GM18868 (cell line): ENCODE measurements at regions not wholly inside any gene's neighbourhood (a gene's known extent, or its start where the extent isn't known, plus 50 kb on each side); places are given as distances from the start of the nearest gene placed in this dataset.

Experiments used
- ATAC-seq: cut with Tn5 transposase; IDR thresholded peaks from one replicate; pipeline ENCODE4 v1.9.1; 2021; ENCODE audit warnings: mild to moderate bottlenecking, moderate library complexity; ENCODE audit not compliant: unreplicated experiment

DNA sequence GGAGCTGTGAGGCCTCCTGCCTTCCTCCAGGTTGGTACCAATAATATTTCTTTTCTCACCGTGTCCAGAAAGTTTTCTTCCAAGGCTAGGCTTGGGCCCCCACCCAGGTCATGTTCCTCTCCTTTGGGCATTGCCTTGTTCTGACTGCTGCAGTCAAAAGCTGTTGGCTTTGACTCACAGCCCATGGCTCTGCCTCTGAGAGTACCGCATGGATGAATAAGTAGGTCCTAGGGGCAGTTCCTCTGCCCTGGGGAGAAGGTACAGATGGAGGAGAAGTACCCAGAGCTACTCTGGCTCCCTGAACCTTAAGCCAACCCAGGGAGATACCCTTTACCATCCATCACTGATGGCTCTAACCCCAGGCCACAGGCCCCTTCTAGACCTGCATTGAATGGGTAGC is 115.0 kb downstream of the NAV1 start:
- ATAC-seq: no peak

DNA sequence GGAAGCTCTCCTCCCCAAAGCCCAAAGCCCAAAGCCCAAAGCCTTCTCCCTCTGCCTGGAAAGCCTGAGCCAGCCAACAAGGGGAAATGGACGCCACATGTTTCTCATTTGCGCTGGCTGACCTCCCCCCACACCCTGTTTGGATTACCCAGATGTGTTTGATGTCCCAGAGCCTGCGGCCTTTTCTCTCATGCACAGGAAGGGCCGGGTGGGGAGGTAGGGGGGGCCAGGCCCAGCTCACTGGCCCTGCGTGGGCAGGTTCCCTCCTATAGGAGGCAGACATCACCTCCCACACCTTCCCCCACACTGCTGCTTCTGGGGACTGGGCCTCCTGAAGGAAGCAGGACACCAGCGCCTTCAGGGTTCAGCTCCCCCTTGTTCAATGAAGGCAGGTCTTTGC is 116.3 kb downstream of the NAV1 start:
- no peak for ATAC-seq

DNA sequence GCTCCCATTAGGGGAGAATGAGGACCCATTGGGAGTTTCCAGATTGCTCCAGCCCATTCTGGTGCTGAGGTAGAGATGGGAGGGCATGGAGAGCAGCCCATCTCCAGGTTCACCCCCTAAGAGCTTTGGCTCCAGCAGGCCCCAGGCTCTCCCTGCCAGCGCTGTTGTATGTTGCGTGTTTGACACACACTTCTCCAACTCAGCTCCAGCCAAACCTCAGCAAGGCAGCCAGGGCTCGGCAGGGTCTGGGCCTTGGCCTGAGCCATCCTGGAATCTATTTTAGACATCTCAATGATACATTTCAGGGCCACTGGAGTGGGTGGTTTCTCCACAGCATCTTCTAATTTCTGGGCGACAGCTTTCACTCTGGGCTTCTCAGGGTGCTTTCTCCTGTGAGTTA is 117.0 kb downstream of the NAV1 start:
- no peak for ATAC-seq

DNA sequence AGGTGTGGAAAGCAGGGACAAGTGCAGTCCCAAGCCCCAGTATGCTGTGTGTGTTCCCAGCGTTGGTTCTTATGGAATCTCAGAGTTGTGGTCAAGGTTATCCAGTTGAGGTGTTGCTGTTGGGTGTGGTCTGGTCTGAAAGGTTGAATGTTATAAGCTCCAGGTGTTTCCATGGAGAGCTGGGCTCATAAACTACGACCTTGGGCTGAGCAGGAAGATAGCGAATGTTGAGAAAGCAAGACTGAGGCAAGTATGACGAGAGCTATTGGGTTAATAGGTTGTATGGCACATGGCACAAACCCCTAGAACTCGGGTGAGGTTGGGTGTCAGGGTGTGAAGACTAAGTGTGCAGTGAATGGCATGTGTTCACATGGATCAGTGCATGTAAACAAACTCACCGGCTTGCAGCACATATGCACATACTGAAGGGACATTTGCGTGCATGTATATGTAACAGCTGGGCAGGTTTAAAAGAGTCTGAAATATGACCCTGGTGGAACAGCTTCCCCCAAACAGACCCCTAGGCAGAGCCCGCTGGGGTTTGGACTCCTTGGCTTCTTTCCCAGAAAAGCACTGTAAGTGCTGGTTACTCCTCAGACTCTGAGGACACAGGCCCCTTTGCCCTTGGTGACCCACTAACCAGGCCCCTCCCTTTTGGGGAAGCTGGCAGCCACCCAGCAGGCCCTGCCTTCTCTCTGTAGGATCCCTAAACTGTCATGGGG is 117.5 kb downstream of the NAV1 start:
- ATAC-seq: no peak

DNA sequence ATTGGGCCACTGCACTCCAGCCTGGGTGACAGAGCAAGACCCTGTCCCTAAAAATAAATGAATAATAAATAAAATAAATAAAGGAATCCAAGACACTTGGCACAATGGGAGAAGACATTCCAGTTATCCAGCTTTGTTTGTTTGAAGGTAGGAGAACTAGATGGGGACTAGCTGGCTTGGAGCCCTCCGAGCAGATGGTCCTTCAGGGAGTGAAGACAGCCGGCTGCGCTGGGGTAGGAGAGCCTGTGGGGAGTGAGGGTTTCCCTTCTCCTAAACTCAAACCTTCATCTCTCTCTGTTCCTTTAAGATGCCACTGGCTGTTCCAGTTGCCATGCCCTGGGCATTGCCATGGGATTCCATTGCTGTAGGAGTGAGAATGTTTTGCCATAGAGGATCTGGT is 120.6 kb downstream of the NAV1 start:
- ATAC-seq: no peak

DNA sequence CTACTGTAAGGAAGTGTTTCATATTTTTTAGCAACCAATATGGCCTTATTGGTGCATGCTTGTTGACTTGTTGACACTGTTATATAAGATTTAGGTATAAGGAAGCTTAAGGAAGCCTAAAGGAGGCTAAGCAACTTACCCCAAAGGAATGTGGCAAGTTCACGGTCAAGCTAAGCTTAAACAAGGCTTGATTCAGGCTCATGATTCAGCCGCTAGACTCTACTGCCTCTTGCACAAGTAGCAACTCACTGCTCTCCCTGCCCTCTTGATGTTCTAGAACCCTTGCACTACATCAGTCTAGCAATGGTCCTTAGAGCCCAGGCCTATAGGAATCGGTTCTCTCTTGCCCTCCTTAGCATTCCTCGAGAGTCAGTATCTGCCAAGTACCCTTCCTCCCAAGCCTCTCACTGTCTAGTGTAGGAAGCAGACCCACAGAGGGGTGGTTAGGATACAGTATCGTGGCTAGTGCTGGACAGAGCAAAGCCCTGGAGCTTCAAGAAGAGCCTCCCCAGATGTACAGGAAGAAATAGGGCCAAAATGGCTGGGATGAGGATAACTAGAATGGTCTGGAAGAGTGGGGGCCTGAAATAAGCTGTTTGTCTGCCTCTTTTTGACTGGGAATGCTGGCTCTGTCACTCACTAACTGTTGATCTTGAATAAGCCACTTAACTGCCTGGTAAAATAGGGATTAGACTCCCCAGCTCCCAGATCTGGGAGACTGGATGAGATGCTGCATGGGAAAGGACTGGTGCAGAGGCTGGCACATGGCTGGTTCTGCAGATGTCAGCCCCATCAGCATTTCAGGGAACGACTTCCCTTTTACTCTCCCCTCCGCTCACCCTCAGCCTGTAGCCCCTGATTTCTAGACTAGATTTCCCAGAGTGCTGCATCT is 122.2 kb downstream of the NAV1 start:
- no peak for ATAC-seq

DNA sequence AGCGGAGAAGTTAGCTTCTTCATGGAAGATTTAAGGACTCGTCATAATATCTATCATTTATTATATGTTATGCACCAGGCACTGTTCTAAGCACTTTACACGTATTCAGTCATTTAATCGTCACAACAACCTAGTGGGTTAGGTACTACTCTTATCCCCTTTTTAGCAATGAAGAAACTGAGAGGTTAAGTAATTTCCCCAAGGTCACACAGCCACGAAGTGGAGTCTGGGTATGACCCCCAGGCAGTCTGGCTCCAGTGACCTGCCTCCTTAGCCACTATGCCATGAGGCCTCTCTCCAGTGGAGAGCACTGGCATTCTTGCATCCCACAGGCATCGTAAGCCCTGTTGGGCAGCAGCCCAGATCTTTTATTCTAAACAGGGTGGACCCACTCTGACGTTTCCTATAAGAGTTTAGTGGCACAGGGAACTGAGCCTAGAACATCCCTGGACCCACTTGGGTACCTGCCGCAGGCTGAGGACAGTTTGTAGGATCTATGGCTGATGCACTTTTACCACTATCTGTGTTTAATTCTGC is 123.0 kb downstream of the NAV1 start:
- ATAC-seq: no peak

DNA sequence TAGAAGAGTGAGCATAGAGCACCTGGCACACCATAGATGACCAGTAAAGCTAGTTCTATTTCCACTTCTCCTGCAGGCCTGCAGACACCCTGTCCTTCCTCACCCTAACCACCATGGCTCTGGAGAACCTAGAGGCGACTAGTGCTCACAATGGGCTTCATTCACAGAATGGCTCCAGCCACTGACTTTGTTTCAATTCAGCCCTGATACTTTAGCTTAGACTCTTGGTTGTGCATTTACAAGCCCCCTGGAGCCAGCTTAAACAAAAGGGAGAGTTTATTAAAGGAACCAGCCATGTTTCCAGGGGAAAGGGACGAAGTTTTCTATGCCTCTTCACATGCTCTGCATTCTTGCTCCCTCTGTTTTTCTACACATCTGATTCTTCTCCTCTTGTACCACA is 123.7 kb downstream of the NAV1 start:
- ATAC-seq: no peak

DNA sequence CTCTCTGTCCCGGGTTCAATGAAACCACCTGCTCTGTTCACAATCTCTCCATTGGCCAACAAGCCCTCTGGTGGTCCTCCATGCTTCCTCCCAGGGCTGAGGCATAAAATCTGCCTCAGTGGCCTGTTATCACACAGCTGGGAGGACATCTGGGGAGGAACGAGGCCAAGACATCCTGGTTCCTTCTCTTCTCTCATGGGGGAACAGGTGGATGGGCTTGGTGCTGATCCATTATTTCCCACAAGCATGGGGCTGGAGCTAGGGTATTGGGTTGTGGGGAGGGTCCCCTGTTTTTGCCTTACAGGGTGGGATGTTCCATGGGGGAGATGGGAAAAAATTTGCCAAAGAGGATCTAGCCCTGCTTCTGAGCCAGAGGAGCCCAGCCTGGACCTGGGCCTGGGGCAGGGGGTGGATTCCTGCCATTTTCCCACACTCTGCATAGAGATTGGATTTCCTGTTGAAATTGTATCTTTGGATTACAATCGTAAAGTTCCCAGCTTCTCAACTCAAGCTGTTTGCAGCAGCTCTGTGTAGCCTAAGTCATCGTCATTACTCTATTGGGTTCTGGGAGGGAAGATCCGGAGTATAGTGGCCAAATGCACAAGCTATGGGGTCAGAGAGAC is 124.7 kb downstream of the NAV1 start:
- no peak for ATAC-seq

DNA sequence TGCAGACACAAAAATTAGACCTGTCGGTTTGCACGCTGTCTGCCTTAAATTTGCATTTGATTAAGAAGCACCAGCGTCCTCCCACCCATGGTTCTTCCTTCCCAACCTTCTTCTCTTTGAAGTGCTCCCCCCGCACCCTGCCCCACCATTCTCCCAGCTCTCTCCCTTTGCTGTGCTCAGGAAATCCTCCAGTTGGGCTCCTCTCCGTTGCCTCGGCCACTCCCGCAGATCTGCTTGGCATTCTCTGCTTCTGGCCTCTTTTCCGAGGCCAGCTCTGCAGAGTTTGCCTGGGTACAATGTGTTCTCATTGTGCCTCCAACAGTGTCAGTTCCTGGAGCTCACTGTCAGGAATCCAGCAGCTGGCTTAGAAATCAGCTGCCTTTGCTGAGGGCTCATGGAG is 126.1 kb downstream of the NAV1 start:
- ATAC-seq: no peak

DNA sequence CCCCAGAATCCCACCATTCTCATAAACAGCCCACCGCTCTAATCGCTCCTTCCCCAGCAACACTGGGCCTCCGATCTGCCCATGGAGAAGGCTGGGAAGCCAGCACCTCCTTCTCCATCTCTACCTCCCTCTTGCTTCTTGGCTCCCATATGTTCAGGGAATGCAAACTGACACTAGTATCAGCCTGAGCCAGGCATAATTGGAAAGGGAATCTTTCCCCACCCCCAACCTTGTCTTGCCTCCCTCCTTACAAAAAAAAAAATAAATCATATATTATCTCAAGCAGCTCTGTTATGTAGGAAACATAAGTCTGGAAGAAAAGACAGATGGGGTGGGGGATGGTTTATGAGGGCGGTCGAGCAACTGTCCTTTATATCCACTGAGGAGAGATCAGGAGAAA is 127.2 kb downstream of the NAV1 start:
- no peak for ATAC-seq

DNA sequence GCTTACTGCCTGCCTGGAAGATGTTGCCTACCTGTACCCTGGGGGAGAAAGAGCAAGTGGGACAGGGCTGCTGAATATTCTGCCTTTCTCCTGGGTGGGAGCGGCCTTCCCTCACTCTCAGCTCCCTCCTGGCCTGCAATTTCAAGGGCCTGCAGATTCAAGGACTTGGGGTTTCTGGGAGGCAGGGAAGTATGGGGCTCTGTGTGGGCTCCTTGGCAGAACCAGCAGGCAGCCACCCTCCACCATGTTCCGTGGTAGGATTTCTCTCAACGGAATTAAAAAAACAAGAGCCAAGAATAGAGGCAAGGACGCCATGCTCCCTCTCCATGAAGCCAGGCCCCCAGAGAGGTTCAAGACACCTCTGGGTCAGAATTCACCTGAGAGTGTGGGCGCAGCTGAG is 127.7 kb downstream of the NAV1 start:
- ATAC-seq: no peak

DNA sequence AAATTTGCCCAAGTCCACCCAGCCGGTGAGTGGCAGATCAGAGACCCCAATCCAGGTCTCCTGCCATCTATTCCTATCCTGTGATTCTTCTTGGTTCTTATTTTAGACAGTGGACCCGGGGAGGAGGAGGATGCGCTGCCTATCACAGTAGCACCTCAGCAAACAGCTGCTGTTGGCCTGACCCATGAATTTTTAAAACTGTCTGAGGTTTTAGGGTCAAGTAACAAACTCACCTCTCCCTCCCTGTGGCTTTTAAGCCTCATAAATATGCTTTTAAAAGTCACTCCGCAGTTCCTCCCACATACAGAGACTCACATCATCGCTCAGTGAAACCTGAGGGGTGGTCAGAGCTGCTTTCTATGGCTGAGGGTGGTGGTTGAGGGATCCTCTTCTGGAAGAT is 128.6 kb downstream of the NAV1 start:
- ATAC-seq: no peak

DNA sequence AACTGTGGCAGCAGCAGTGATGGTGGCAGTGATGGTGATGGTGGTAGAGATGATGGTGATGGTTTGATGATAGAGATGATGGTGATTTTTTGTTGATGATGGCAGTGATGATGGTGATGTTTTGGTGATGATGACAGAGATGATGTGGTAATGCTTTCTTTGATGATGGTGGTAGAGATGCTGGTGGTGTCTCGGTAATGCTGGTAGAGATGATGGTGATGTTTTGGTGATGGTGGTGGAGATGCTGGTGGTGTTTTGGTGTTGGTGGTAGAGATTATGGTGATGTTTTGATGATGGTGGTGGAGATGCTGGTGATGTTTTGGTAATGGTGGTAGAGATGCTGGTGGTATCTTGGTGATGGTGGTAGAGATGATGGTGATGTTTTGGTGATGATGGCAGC is 131.6 kb downstream of the NAV1 start:
- ATAC-seq: no peak

DNA sequence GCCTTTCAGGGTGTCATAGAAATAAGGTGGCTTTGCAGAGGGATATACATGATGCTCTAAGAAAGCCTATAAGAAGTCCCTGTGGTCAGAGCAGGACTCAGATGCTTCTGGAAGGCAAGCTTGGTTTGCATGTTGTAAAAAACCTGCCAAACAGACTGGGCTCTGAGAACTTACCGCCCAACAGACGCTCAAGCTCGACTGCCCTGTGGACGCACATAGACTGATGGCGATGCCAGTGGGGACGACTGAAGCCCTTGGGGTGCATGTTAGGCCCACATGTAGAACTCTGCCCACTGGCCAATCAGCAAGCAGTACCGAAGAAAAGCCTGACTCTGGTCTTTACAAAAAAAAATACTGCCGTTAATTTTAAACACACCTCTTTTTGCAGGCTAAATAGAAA is 133.8 kb downstream of the NAV1 start:
- no peak for ATAC-seq

DNA sequence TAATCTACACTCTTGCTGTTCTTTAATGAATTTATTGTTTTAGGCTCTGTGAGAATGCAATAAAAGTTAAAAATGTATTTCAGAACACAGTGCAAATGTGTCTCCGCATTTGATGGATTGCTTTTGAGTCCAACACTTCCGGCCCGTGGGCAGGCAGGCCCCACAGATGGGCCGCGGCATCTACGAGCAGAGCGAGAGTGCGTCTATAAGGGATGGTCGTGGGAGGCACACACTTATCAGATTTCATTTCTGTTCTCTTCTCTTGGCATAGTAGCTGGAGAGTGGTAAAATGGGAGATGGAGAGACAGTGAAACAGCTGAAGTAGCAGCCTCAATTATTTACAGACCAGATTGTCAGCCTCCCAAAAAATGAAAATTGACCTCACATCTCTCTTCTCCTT is 134.2 kb downstream of the NAV1 start:
- ATAC-seq: no peak

DNA sequence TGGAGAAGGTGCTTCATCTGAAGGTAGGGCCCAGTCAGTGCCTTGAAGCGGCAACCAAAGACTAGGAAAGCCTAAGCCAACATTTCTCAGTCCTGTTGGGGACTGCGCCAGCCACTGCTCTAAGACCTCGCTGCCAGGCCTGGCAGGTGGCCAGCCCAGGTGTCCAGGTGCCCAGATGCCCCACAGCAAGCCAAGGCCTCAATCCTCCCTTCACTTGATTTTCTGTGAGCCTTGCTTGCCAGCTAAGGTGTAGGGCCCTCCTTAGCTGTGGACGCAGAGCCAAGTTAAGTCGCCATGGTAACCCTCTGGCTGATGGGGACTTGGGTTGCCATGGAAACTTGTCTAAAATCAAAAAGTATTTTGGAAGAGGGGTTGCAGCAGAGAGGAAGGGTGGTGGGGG is 135.0 kb downstream of the NAV1 start:
- no peak for ATAC-seq

DNA sequence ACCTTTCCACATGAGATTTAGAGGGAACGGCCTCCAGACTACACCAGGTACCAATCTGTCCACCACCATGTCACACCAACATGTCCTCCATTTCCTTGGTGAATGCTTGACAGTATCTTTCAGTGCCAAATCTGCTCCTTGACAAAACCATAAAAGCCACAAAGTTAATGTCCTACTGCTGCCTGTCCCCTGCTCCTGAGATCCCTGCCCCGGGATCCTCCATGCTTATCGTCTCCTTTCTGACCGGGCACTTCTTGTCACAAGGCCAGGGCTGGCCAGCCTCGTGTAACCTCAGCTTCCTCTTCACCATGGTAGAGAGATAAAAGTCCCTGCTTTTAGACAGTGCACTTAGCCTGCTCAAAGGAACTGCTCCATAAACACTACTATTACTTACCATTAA is 136.2 kb downstream of the NAV1 start:
- ATAC-seq: no peak

DNA sequence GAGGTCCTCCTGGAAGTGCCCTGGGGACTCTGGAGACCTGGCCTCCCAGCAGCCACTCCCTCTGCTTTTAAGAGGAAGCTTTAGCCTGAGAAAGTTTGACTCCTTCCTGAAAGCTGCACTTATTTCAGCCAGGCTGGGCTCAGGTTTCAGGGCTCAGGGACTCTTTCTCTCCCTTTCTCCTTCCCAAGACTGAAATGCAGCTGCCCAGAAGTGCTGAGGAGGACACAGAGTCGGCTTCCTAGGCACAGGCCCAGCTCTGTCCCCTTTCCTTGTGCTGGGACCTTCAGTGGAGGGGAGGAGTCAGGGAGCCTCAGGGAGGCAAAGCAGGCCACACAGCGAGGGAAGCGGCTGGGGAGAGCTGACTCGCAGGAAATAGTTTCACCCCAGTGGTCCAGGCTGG is 137.3 kb downstream of the NAV1 start:
- no peak for ATAC-seq

DNA sequence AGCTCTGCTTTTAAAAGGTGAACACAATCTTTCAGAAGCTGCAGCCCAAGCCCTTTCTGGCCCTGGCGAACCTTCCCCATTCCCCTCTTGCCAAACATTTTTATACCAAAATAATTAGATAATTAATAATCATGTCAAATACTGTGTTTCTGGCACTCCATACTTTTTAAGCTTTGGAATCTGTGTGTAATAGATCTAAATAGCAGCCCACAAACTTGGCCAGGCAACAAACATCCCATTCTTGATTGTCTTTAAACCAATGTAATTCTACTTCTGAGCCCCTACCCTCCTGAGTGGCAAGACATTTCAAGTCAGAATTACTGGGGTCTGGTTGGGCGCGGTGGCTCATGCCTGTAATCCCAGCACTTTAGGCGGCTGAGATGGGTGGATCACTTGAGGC is 137.7 kb downstream of the NAV1 start:
- no peak for ATAC-seq

DNA sequence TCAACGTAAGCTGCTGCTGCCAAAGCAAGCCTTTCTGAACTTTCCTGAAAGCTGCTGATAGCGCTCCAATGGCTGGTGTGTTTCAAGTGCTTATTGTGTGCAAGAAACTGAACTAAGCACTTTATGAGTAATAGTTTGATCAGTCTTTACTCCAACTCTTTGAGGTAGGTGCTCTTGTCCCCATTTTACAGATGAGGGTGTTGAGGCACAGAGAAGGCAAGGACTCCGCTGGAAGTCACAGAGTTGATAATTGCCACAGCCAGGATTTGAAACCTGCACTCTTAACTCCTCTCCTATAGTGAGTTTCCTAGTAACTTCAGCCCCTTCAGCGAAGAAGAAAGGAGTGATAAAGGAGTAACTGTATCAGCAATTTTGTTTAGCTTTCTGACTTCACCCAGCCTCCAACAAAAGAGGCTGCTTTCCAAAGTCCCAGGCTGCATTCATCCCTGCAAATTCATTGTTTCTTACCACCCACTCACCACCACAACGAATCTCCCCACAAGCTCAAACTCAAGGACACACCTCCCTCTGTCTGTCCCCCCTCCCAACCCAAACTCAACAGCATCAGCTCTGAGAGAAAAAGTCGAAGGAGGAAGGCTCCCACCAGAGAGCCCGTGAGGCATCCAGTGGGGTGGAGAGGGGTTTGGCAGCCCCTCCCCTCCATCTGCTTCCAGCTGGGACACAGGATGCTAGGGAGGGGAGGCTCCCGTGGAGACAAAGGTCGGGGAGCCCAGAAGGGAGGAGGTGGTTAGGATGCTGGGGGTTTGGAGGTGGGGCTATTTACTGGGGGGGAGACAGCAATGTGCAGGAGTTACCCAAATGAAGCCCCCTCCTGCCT is 139.6 kb downstream of the NAV1 start:
- ATAC-seq: no peak
